HEK293 (cell line): ENCODE measurements at regions not wholly inside any gene's neighbourhood (a gene's known extent, or its start where the extent isn't known, plus 50 kb on each side); places are given as distances from the start of the nearest gene placed in this dataset.

ENCODE experiments used
- CTCF ChIA-PET: fragments of 350-600 bp; formaldehyde crosslinking; extraction: SDS; loops from one replicate; lab custom pipeline; 2021; ENCODE audit warnings: antibody characterized with exemption; lab: Yijun Ruan, JAX
- POLR2A ChIA-PET: fragments of 300-600 bp; formaldehyde crosslinking; extraction: SDS; loops from one replicate; lab custom pipeline; 2020; ENCODE audit warnings: antibody characterized with exemption, inconsistent platforms; lab: Yijun Ruan, JAX
- H3K27ac ChIP-seq: fragments of 200-500 bp; sonication (Bioruptor generic); 2 replicates; pipeline ENCODE4 v1.5.1; 2014; ENCODE audit warnings: low read depth, low read length, control low read depth, inconsistent platforms; ENCODE audit errors: extremely low read depth
- H3K36me3 ChIP-seq, 2 experiments: fragments of 200-500 bp in 1 of 2; sonication (Bioruptor generic) in 1 of 2; 1 replicate in 1 of 2; 2 replicates in 1 of 2; pipeline ENCODE4 v1.5.1; 2014 to 2017; ENCODE audit warnings: inconsistent platforms in 2 of 2, low read length in 2 of 2; ENCODE audit not compliant: control insufficient read depth in 2 of 2, insufficient read depth in 1 of 2
- H3K4me1 ChIP-seq: fragments of 200-500 bp; sonication (Bioruptor generic); 2 replicates; pipeline ENCODE4 v1.5.1; 2014; ENCODE audit warnings: mild to moderate bottlenecking, low read length, inconsistent platforms; ENCODE audit not compliant: control insufficient read depth, insufficient read depth
- H3K4me3 ChIP-seq: 2 replicates; pipeline ENCODE4 v1.5.1; 2011; ENCODE audit warnings: low read depth, mild to moderate bottlenecking, control low read depth, low read length, moderate library complexity
- H3K9me3 ChIP-seq: fragments of 200-500 bp; sonication (Bioruptor generic); 2 replicates; pipeline ENCODE4 v1.5.1; 2014; ENCODE audit warnings: low read depth, low read length, inconsistent platforms; ENCODE audit not compliant: control insufficient read depth, insufficient read depth
- GFI1B ChIP-seq: fragments of 450-650 bp; formaldehyde crosslinking; IDR thresholded peaks from 2 replicates; pipeline ENCODE4 v1.5.1; 2016; ENCODE audit warnings: missing biosample characterization, missing genetic modification characterization
- GLI2 ChIP-seq: fragments of 450-650 bp; formaldehyde crosslinking; IDR thresholded peaks from 2 replicates; pipeline ENCODE4; 2017; ENCODE audit warnings: missing biosample characterization, missing genetic modification characterization, low read depth, borderline replicate concordance
- IKZF3 ChIP-seq: fragments of 450-650 bp; IDR thresholded peaks from 2 replicates; pipeline ENCODE4 v1.5.0; 2018; ENCODE audit warnings: missing biosample characterization, mild to moderate bottlenecking, missing genetic modification characterization, moderate library complexity
- INSM2 ChIP-seq: fragments of 450-650 bp; formaldehyde crosslinking; IDR thresholded peaks from 2 replicates; pipeline ENCODE4 v1.5.1; 2016; ENCODE audit warnings: missing biosample characterization, missing genetic modification characterization
- KLF16 ChIP-seq: fragments of 450-650 bp; formaldehyde crosslinking; IDR thresholded peaks from 2 replicates; pipeline ENCODE4 v1.5.1; 2017; ENCODE audit warnings: missing biosample characterization, missing genetic modification characterization
- OVOL3 ChIP-seq: fragments of 450-650 bp; formaldehyde crosslinking; IDR thresholded peaks from 2 replicates; pipeline ENCODE4 v1.5.1; 2016; ENCODE audit warnings: missing biosample characterization, missing genetic modification characterization
- PBX3 ChIP-seq: sonication (generic); formaldehyde crosslinking; IDR thresholded peaks from 2 replicates; pipeline ENCODE4 v1.8.1; 2022; ENCODE audit warnings: mild to moderate bottlenecking, moderate library complexity, missing genetic modification reagents
- RBAK ChIP-seq: fragments of 450-650 bp; formaldehyde crosslinking; IDR thresholded peaks from 2 replicates; pipeline ENCODE4 v1.5.1; 2016; ENCODE audit warnings: missing biosample characterization, missing genetic modification characterization
- YY2 ChIP-seq: fragments of 450-650 bp; formaldehyde crosslinking; IDR thresholded peaks from 2 replicates; pipeline ENCODE4 v1.5.1; 2016; ENCODE audit warnings: missing biosample characterization, missing genetic modification characterization
- ZBTB26 ChIP-seq: fragments of 450-650 bp; formaldehyde crosslinking; optimal IDR thresholded peaks from 2 replicates; pipeline ENCODE3; 2016; ENCODE audit warnings: missing biosample characterization, mild to moderate bottlenecking, missing genetic modification characterization
- ZBTB48 ChIP-seq: fragments of 450-650 bp; formaldehyde crosslinking; IDR thresholded peaks from 2 replicates; pipeline ENCODE4 v1.5.1; 2016; ENCODE audit warnings: missing biosample characterization, missing genetic modification characterization
- ZFP41 ChIP-seq: fragments of 450-650 bp; formaldehyde crosslinking; IDR thresholded peaks from 2 replicates; pipeline ENCODE4 v1.5.1; 2016; ENCODE audit warnings: missing biosample characterization, missing genetic modification characterization, borderline replicate concordance
- ZNF112 ChIP-seq: fragments of 450-650 bp; formaldehyde crosslinking; IDR thresholded peaks from 2 replicates; pipeline ENCODE4 v1.5.0; 2017; ENCODE audit warnings: missing biosample characterization, missing genetic modification characterization
- ZNF132 ChIP-seq: fragments of 450-650 bp; formaldehyde crosslinking; IDR thresholded peaks from 2 replicates; pipeline ENCODE4 v1.5.1; 2017; ENCODE audit warnings: missing biosample characterization, missing genetic modification characterization, borderline replicate concordance
- ZNF133 ChIP-seq: fragments of 450-650 bp; formaldehyde crosslinking; IDR thresholded peaks from 2 replicates; pipeline ENCODE4 v1.5.1; 2016; ENCODE audit warnings: missing biosample characterization, missing genetic modification characterization
- ZNF148 ChIP-seq: fragments of 450-650 bp; formaldehyde crosslinking; IDR thresholded peaks from 2 replicates; pipeline ENCODE4 v1.5.0; 2017; ENCODE audit warnings: missing biosample characterization, missing genetic modification characterization, borderline replicate concordance
- ZNF157 ChIP-seq: fragments of 450-650 bp; formaldehyde crosslinking; IDR thresholded peaks from 2 replicates; pipeline ENCODE4 v1.5.1; 2016; ENCODE audit warnings: missing biosample characterization, missing genetic modification characterization
- ZNF175 ChIP-seq: fragments of 450-650 bp; formaldehyde crosslinking; IDR thresholded peaks from 2 replicates; pipeline ENCODE4 v1.5.1; 2016; ENCODE audit warnings: missing biosample characterization, missing genetic modification characterization
- ZNF350 ChIP-seq: fragments of 450-650 bp; formaldehyde crosslinking; IDR thresholded peaks from 2 replicates; pipeline ENCODE4 v1.5.0; 2017; ENCODE audit warnings: missing biosample characterization, mild to moderate bottlenecking, missing genetic modification characterization
- ZNF394 ChIP-seq: fragments of 450-650 bp; formaldehyde crosslinking; IDR thresholded peaks from 2 replicates; pipeline ENCODE4 v1.5.1; 2016; ENCODE audit warnings: missing biosample characterization, missing genetic modification characterization, mild to moderate bottlenecking, moderate library complexity, borderline replicate concordance
- ZNF513 ChIP-seq: fragments of 450-650 bp; IDR thresholded peaks from 2 replicates; pipeline ENCODE4 v1.5.1; 2018; ENCODE audit warnings: missing biosample characterization, missing genetic modification characterization
- ZNF514 ChIP-seq: fragments of 450-650 bp; formaldehyde crosslinking; IDR thresholded peaks from 2 replicates; pipeline ENCODE4 v1.5.1; 2016; ENCODE audit warnings: missing biosample characterization, missing genetic modification characterization
- ZNF521 ChIP-seq: fragments of 450-650 bp; formaldehyde crosslinking; IDR thresholded peaks from 2 replicates; pipeline ENCODE4 v1.5.1; 2017; ENCODE audit warnings: missing biosample characterization, mild to moderate bottlenecking, missing genetic modification characterization
- ZNF707 ChIP-seq: fragments of 450-650 bp; formaldehyde crosslinking; IDR thresholded peaks from 2 replicates; pipeline ENCODE4 v1.5.1; 2016; ENCODE audit warnings: missing biosample characterization, missing genetic modification characterization
- ZNF747 ChIP-seq: fragments of 450-650 bp; formaldehyde crosslinking; IDR thresholded peaks from 2 replicates; pipeline ENCODE4 v1.5.1; 2016; ENCODE audit warnings: missing biosample characterization, missing genetic modification characterization
- ZNF830 ChIP-seq: fragments of 450-650 bp; IDR thresholded peaks from 2 replicates; pipeline ENCODE4 v1.5.0; 2018; ENCODE audit warnings: missing biosample characterization, missing genetic modification characterization, low read depth, mild to moderate bottlenecking, moderate library complexity
- ZXDB ChIP-seq: fragments of 450-650 bp; formaldehyde crosslinking; IDR thresholded peaks from 2 replicates; pipeline ENCODE4 v1.5.1; 2016; ENCODE audit warnings: missing biosample characterization, missing genetic modification characterization

GRCh38 chr14:87688524-87688923, 304.5 kb downstream of the GALC start:
- Histone ChIP-seq H3K4me1 (no peaks in the 10 kb centered on the region), H3K36me3 (no peaks in the 10 kb centered on the region), H3K4me3 (no peak overlapping the region), H3K27ac (no peak overlapping the region), H3K9me3 (no peaks in the 10 kb centered on the region)
- POLR2A ChIA-PET = no interaction called here
- TF ChIP-seq ZNF830 (tag by site-specific recombination) (no peak), INSM2 (tag by site-specific recombination) (no peak), RBAK (tag by site-specific recombination) (no peak), GFI1B (tag by site-specific recombination) (no peak), ZXDB (tag by site-specific recombination) (no peak), ZNF112 (tag by site-specific recombination) (no peak), ZBTB48 (no peak), OVOL3 (no peak), ZNF350 (tag by site-specific recombination) (no peak), ZNF148 (tag by site-specific recombination) (no peak), GLI2 (tag by site-specific recombination) (no peak), ZNF707 (tag by site-specific recombination) (no peak), ZNF175 (no peak), ZNF394 (tag by site-specific recombination) (no peak), ZNF132 (tag by site-specific recombination) (no peak), ZNF513 (no peak), ZFP41 (no peak), KLF16 (tag by site-specific recombination) (no peak), IKZF3 (tag by site-specific recombination) (no peak), ZNF747 (tag by site-specific recombination) (no peak)
- CTCF ChIA-PET = no interaction called here

- CTCF ChIA-PET = no interaction called here
- Histone ChIP-seq H3K4me3 (no peak overlapping the region), H3K9me3 (no peaks in the 10 kb centered on the region), H3K27ac (no peak overlapping the region), H3K4me1 (no peaks in the 10 kb centered on the region), H3K36me3 (no peaks in the 10 kb centered on the region)
- POLR2A ChIA-PET = no interaction called here
- TF ChIP-seq ZNF157 (tag by site-specific recombination) = no peak
- no peak for TF ChIP-seq YY2 (tag by site-specific recombination)
- TF ChIP-seq ZNF133 = no peak
- no peak for TF ChIP-seq ZNF514 (tag by site-specific recombination)
- no peak for TF ChIP-seq PBX3 (CRISPR knock-in tag)
- TF ChIP-seq ZNF521 = no peak
- no peak for TF ChIP-seq ZBTB26 (tag by site-specific recombination)
- TF ChIP-seq ZNF148 (tag by site-specific recombination) = no peak
These were observed 305.6 kb downstream of the GALC start for GRCh38 chr14:87687420-87687819.
